H1 (cell line): ENCODE measurements at regions not wholly inside any gene's neighbourhood (a gene's known extent, or its start where the extent isn't known, plus 50 kb on each side); places are given as distances from the start of the nearest gene placed in this dataset.

Experiments used
- CTCF ChIA-PET: fragments of 300-600 bp; sonication (Branson Sonifier 250); formaldehyde crosslinking; loops from one replicate; lab custom pipeline; 2021; ENCODE audit not compliant: partially characterized antibody; lab: Charles Lee
- POLR2A ChIA-PET: fragments of 300-600 bp; sonication (Branson Sonifier 250); formaldehyde crosslinking; loops from one replicate; lab custom pipeline; 2021; ENCODE audit warnings: inconsistent platforms; ENCODE audit not compliant: partially characterized antibody; lab: Charles Lee
- DNase-seq, 2 experiments: peaks; one replicate each; pipeline versions ENCODE4 v3.0.0 to v3.0.0-alpha.2; 2010 to 2022; ENCODE audit warnings: low spot score in 2 of 2, low read depth in 1 of 2, mixed read lengths in 1 of 2
- FAIRE-seq: peaks from 2 replicates; lab custom pipeline; 2011; peaks lifted over from hg19 to GRCh38; lab: Jason Lieb, UNC
- H2AFZ ChIP-seq: 2 replicates; pipeline ENCODE4 v1.8.1; 2012; ENCODE audit warnings: low read length, inconsistent platforms
- H2AK5ac ChIP-seq: 2 replicates; pipeline ENCODE4 v1.6.1; 2013; ENCODE audit warnings: low read depth, low read length
- H2BK120ac ChIP-seq: replicated peaks from 2 replicates; pipeline ENCODE3; 2013; ENCODE audit warnings: low read depth, low read length, inconsistent platforms
- H2BK12ac ChIP-seq: 2 replicates; pipeline ENCODE4 v1.6.1; 2013; ENCODE audit warnings: low read depth, low read length
- H2BK15ac ChIP-seq: 2 replicates; pipeline ENCODE4 v1.6.1; 2013; ENCODE audit warnings: low read length
- H2BK20ac ChIP-seq: 2 replicates; pipeline ENCODE4 v1.6.1; 2013; ENCODE audit warnings: low read length
- H2BK5ac ChIP-seq: 2 replicates; pipeline ENCODE4 v1.6.1; 2013; ENCODE audit warnings: low read depth, low read length
- H3K14ac ChIP-seq: 2 replicates; pipeline ENCODE4 v1.6.1; 2013; ENCODE audit warnings: inconsistent platforms; ENCODE audit not compliant: insufficient read length
- H3K18ac ChIP-seq: 2 replicates; pipeline ENCODE4 v1.6.1; 2013; ENCODE audit warnings: low read length; ENCODE audit errors: extremely low read depth
- H3K23ac ChIP-seq: 2 replicates; pipeline ENCODE4 v1.6.1; 2013; ENCODE audit warnings: inconsistent platforms; ENCODE audit not compliant: insufficient read length
- H3K23me2 ChIP-seq: 2 replicates; pipeline ENCODE4 v1.6.1; 2013; ENCODE audit warnings: low read depth, low read length
- H3K27ac ChIP-seq: 2 replicates; pipeline ENCODE4 v1.6.1; 2011; ENCODE audit warnings: low read depth, low read length, inconsistent platforms
- H3K27me3 ChIP-seq, 4 experiments: replicated peaks in 1 of 4; 1 replicate in 1 of 4; 2 replicates in 3 of 4; pipeline versions ENCODE4 v1.6.1 to v1.8.1; 2011 to 2013; ENCODE audit warnings: low read length in 3 of 4, mild to moderate bottlenecking in 3 of 4, inconsistent platforms in 2 of 4, mixed read lengths in 2 of 4, moderate library complexity in 1 of 4; ENCODE audit not compliant: control insufficient read depth in 3 of 4, insufficient read depth in 3 of 4; ENCODE audit errors: extremely low read depth in 1 of 4
- H3K36me3 ChIP-seq, 4 experiments: 2 replicates each; pipeline versions ENCODE4 v1.6.1 to v1.8.1; 2011 to 2013; ENCODE audit warnings: mild to moderate bottlenecking in 4 of 4, low read length in 3 of 4, moderate library complexity in 2 of 4, control low read depth in 1 of 4, inconsistent platforms in 1 of 4; ENCODE audit not compliant: insufficient read depth in 4 of 4, control insufficient read depth in 2 of 4
- H3K4ac ChIP-seq: replicated peaks from 2 replicates; pipeline ENCODE3; 2013; ENCODE audit warnings: low read length, low read depth, mixed read lengths, inconsistent platforms; ENCODE audit not compliant: insufficient read length
- H3K4me1 ChIP-seq, 4 experiments: replicated peaks in 1 of 4; 1 replicate in 1 of 4; 2 replicates in 3 of 4; pipeline versions ENCODE4 v1.6.1 to v1.8.1; 2011 to 2013; ENCODE audit warnings: low read length in 3 of 4, inconsistent platforms in 2 of 4, mixed read lengths in 1 of 4; ENCODE audit not compliant: insufficient read depth in 4 of 4, control insufficient read depth in 3 of 4
- H3K4me2 ChIP-seq, 2 experiments: 2 replicates each; pipeline versions ENCODE4 v1.6.1 to v1.8.1; 2011 to 2013; ENCODE audit warnings: low read depth in 2 of 2, low read length in 2 of 2, control low read depth in 1 of 2, inconsistent platforms in 1 of 2, mild to moderate bottlenecking in 1 of 2; ENCODE audit not compliant: insufficient read depth in 1 of 2
- H3K4me3 ChIP-seq, 4 experiments: fragments of 200-600, 300-600 bp in 1 of 4; sonication (generic), shearing (Covaris generic), sonication (Bioruptor Twin) in 1 of 4; 2 replicates each; pipeline versions ENCODE4 v1.5.1 to v1.8.1; 2011 to 2016; ENCODE audit warnings: low read length in 4 of 4, low read depth in 3 of 4, control low read depth in 2 of 4, inconsistent platforms in 2 of 4, mild to moderate bottlenecking in 2 of 4, mixed read lengths in 1 of 4, moderate library complexity in 1 of 4; ENCODE audit not compliant: insufficient read depth in 2 of 4; ENCODE audit errors: extremely low read depth in 1 of 4
- H3K56ac ChIP-seq: replicated peaks from 2 replicates; pipeline ENCODE3; 2013; ENCODE audit warnings: low read depth, mild to moderate bottlenecking, mixed read lengths, low read length, inconsistent platforms; ENCODE audit not compliant: insufficient read length
- H3K79me1 ChIP-seq: 2 replicates; pipeline ENCODE4 v1.6.1; 2013; ENCODE audit warnings: low read depth, low read length, control low read depth
- H3K79me2 ChIP-seq, 2 experiments: 2 replicates each; pipeline versions ENCODE4 v1.6.1 to v1.8.1; 2012 to 2013; ENCODE audit warnings: low read length in 2 of 2, mild to moderate bottlenecking in 2 of 2, inconsistent platforms in 1 of 2; ENCODE audit not compliant: insufficient read depth in 2 of 2, control insufficient read depth in 1 of 2
- H3K9ac ChIP-seq, 4 experiments: replicated peaks in 1 of 4; 1 replicate in 1 of 4; 2 replicates in 3 of 4; pipeline versions ENCODE4 v1.6.1 to v1.8.1; 2011 to 2013; ENCODE audit warnings: low read depth in 3 of 4, low read length in 3 of 4, control low read depth in 2 of 4, mild to moderate bottlenecking in 2 of 4, moderate library complexity in 2 of 4, inconsistent platforms in 1 of 4; ENCODE audit errors: extremely low read depth in 1 of 4
- H3K9me3 ChIP-seq, 2 experiments: 2 replicates each; pipeline versions ENCODE4 v1.6.1 to v1.8.1; 2012 to 2013; ENCODE audit warnings: mild to moderate bottlenecking in 2 of 2, moderate library complexity in 2 of 2, control low read depth in 1 of 2, inconsistent platforms in 1 of 2, low read depth in 1 of 2, low read length in 1 of 2, mixed read lengths in 1 of 2; ENCODE audit not compliant: insufficient read depth in 2 of 2
- H4K20me1 ChIP-seq, 2 experiments: replicated peaks in 1 of 2; 2 replicates each; pipeline versions ENCODE3 to v1.8.1; 2011 to 2013; ENCODE audit warnings: inconsistent platforms in 2 of 2, low read length in 2 of 2, mild to moderate bottlenecking in 1 of 2; ENCODE audit not compliant: insufficient read depth in 2 of 2, control insufficient read depth in 1 of 2
- H4K5ac ChIP-seq: 2 replicates; pipeline ENCODE4 v1.6.1; 2013; ENCODE audit warnings: low read length, low read depth, mixed read lengths, inconsistent platforms; ENCODE audit not compliant: insufficient read length
- H4K8ac ChIP-seq: 2 replicates; pipeline ENCODE4 v1.8.0; 2013; ENCODE audit warnings: mild to moderate bottlenecking, moderate library complexity, low read length, inconsistent platforms; ENCODE audit not compliant: insufficient read depth; ENCODE audit errors: extremely low read depth
- H4K91ac ChIP-seq: replicated peaks from 2 replicates; pipeline ENCODE3; 2013; ENCODE audit warnings: low read length, mixed read lengths, inconsistent platforms; ENCODE audit not compliant: insufficient read length
- ASH2L ChIP-seq: fragments of 200-600, 300-600 bp; sonication (generic); IDR thresholded peaks from one replicate; pipeline ENCODE4 v1.7.1; 2017; ENCODE audit warnings: low read length
- BCL11A ChIP-seq, 2 experiments: IDR thresholded peaks; one replicate each; pipeline ENCODE4 v1.6.1; 2011; ENCODE audit warnings: low read depth in 2 of 2, low read length in 2 of 2, mild to moderate bottlenecking in 2 of 2
- FOSL1 ChIP-seq: IDR thresholded peaks from 2 replicates; pipeline ENCODE4 v1.6.1; 2011; ENCODE audit warnings: mild to moderate bottlenecking, low read depth, low read length, moderate library complexity; ENCODE audit not compliant: insufficient read depth
- HDAC2 ChIP-seq, 2 experiments: fragments of 300-600 bp in 1 of 2; sonication (generic) in 1 of 2; IDR thresholded peaks; 2 replicates each; pipeline ENCODE4 v1.6.1; 2011 to 2012; ENCODE audit warnings: low read depth in 2 of 2, low read length in 2 of 2, mild to moderate bottlenecking in 2 of 2, moderate library complexity in 2 of 2, borderline replicate concordance in 1 of 2, inconsistent platforms in 1 of 2
- PHF8 ChIP-seq: fragments of 200-600 bp; sonication (generic); conservative IDR thresholded peaks from 2 replicates; pipeline ENCODE4 v1.7.1; 2012; ENCODE audit warnings: low read depth, mild to moderate bottlenecking, inconsistent platforms, low read length, moderate library complexity
- POLR2AphosphoS5 ChIP-seq: IDR thresholded peaks from 2 replicates; pipeline ENCODE4 v1.6.1; 2011; ENCODE audit warnings: low read depth, low read length
- POU5F1 ChIP-seq: IDR thresholded peaks from 2 replicates; pipeline ENCODE4 v1.6.1; 2011; ENCODE audit warnings: low read depth, mild to moderate bottlenecking, low read length, moderate library complexity
- RAD21 ChIP-seq, 2 experiments: IDR thresholded peaks in 1 of 2; conservative IDR thresholded peaks in 1 of 2; 2 replicates each; pipeline ENCODE4 v1.6.1; 2011; ENCODE audit warnings: low read depth in 2 of 2, low read length in 2 of 2, improper control_type of control experiment in 1 of 2, inconsistent platforms in 1 of 2, mild to moderate bottlenecking in 1 of 2, moderate library complexity in 1 of 2
- SAP30 ChIP-seq: fragments of 300-600 bp; sonication (generic); IDR thresholded peaks from 2 replicates; pipeline ENCODE4 v1.7.1; 2012; ENCODE audit warnings: low read length, moderate library complexity, mild to moderate bottlenecking, inconsistent platforms; ENCODE audit not compliant: insufficient read depth, insufficient replicate concordance
- SIX5 ChIP-seq: IDR thresholded peaks from 2 replicates; pipeline ENCODE4 v1.6.1; 2011; ENCODE audit warnings: mild to moderate bottlenecking, low read depth, low read length
- SP2 ChIP-seq: IDR thresholded peaks from 2 replicates; pipeline ENCODE4 v1.6.1; 2012; ENCODE audit warnings: mild to moderate bottlenecking, low read length, inconsistent platforms
- SRF ChIP-seq: IDR thresholded peaks from 2 replicates; pipeline ENCODE4 v1.6.1; 2011; ENCODE audit warnings: mild to moderate bottlenecking, low read depth, low read length, moderate library complexity
- ZNF274 ChIP-seq: IDR thresholded peaks from 2 replicates; pipeline ENCODE4 v1.7.0; 2012; ENCODE audit warnings: low read length, borderline replicate concordance; ENCODE audit errors: extremely low read depth
- WGBS, 2 experiments: shearing (Covaris generic) in 1 of 2; methylation state at CpG; one replicate each; pipeline versions ENCODE4 v1.1.6 to v1.1.7; 2013 to 2015; ENCODE audit warnings: low lambda C conversion rate in 2 of 2, mixed read lengths in 2 of 2, inconsistent platforms in 1 of 2, low coverage in 1 of 2, missing lambda C conversion rate in 1 of 2; ENCODE audit not compliant: insufficient replicate concordance in 2 of 2, insufficient coverage in 1 of 2, insufficient read length in 1 of 2; ENCODE audit errors: extremely low coverage in 1 of 2, missing lambda C conversion rate in 1 of 2; 5-methylcytosine and 5-hydroxymethylcytosine counted together
- TF ChIP-seq, protein P1 (sequence below): IDR thresholded peaks from 2 replicates; pipeline ENCODE4 v1.6.1; 2012; ENCODE audit warnings: inconsistent platforms

DNA sequence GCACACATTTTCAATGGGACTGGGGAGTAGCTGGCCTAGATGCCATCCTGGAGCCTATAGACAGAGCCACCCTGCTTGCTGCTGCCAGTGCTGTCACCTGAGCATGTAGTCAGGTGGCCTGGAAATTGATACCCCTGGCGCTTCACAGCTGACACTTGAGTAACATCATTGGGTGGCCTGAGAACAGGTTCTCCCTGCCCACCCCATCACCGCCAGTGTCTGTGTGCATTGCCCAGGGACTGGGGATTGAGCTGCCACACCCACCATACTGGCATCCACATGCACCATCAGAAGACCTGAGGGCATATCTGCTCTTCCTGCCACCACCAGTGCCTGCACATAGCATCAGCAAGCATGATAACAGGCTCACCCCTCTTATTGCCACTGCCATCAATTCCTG is 1142.9 kb upstream of the PABPC4L start:
- Histone ChIP-seq H3K36me3 (no peaks in the 10 kb centered on the region), H2AFZ (no peak overlapping the region), H2BK15ac (no peak overlapping the region), H4K8ac (no peak overlapping the region; the same call in 1 of the 2 replicates), H3K4me2 (no peak overlapping the region), H3K9ac (no peak overlapping the region), H3K79me1 (no peaks in the 10 kb centered on the region), H2BK20ac (no peak overlapping the region), H2BK12ac (no peak overlapping the region), H3K23ac (no peak overlapping the region), H4K91ac (no peak overlapping the region), H3K27me3 (no peaks in the 10 kb centered on the region), H2AK5ac (no peak overlapping the region), H3K4me3 (no peak overlapping the region), H3K79me2 (no peaks in the 10 kb centered on the region), H3K23me2 (no peaks in the 10 kb centered on the region), H3K14ac (no peak overlapping the region), H3K9me3 (no peaks in the 10 kb centered on the region), H2BK120ac (no peak overlapping the region), H3K4me1 (no peaks in the 10 kb centered on the region), H4K20me1 (no peaks in the 10 kb centered on the region), H3K4ac (no peak overlapping the region), H4K5ac (no peak overlapping the region), H2BK5ac (no peak overlapping the region), H3K18ac (no peak overlapping the region), H3K27ac (no peak overlapping the region), H3K56ac (no peak overlapping the region)
- no peak for DNase-seq
- no peak for FAIRE-seq
- CTCF ChIA-PET = interaction anchor here (0.6 to 1.6 kb wide), 3 partner anchors 24 to 305 kb away, joined by 3 to 5 read pairs (median 3); no protein-coding TSS in a partner anchor
- POLR2A ChIA-PET = no interaction called here
- WGBS, 2 experiments = 92% methylated on average over 2 of the region's 2 CpGs; no CpG with 5 or more reads in 1 of the 2 experiments
- no peak for TF ChIP-seq POLR2AphosphoS5
- TF ChIP-seq SRF = no peak
- TF ChIP-seq SP2 = no peak
- TF ChIP-seq FOSL1 = no peak
- TF ChIP-seq POU5F1 = no peak
- TF ChIP-seq BCL11A (IDR thresholded peaks at IDR 0.05; ENCODE audit: low read depth in 2 of 2, low read length in 2 of 2) = no peak
- TF ChIP-seq ZNF274 = no peak
- no peak for TF ChIP-seq RAD21 (IDR thresholded peaks at IDR 0.05 in 1 of 2, conservative IDR thresholded peaks at IDR 0.05 in 1 of 2; ENCODE audit: low read depth in 2 of 2, low read length in 2 of 2)
- no peak for TF ChIP-seq SAP30
- no peak for TF ChIP-seq ASH2L
- TF ChIP-seq SIX5 = no peak
- TF ChIP-seq PHF8 = no peak
- TF ChIP-seq, protein P1, sequence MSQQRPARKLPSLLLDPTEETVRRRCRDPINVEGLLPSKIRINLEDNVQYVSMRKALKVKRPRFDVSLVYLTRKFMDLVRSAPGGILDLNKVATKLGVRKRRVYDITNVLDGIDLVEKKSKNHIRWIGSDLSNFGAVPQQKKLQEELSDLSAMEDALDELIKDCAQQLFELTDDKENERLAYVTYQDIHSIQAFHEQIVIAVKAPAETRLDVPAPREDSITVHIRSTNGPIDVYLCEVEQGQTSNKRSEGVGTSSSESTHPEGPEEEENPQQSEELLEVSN = no peak
- no peak for TF ChIP-seq HDAC2 (IDR thresholded peaks at IDR 0.05; ENCODE audit: borderline replicate concordance in 1 of 2, low read depth in 2 of 2, low read length in 2 of 2)
